ENCODE measurements at regions not wholly inside any gene's neighbourhood (a gene's known extent, or its start where the extent isn't known, plus 50 kb on each side); places are given as distances from the start of the nearest gene placed in this dataset.
"Not testable (repeated sequence)": the region's sequence is repeated elsewhere in the genome, so short reads cannot be mapped to it uniquely, and the experiment has no call there.

- DNase-seq = no peak
Observed at GRCh38 chr7:153891990-153892389, 160.2 kb upstream of the DPP6 start.

GRCh38 chr7:153902862-153903261 is 149.3 kb upstream of the DPP6 start:
- no peak for DNase-seq

- DNase-seq = no peak
Observed at GRCh38 chr7:153912211-153912610, 140.0 kb upstream of the DPP6 start.

- no peak for DNase-seq
Observed at GRCh38 chr7:153920126-153920525, 132.1 kb upstream of the DPP6 start.

GRCh38 chr7:153920897-153921296 is 131.3 kb upstream of the DPP6 start:
- DNase-seq = no peak

- DNase-seq = no peak
Observed at GRCh38 chr7:153921408-153921807, 130.8 kb upstream of the DPP6 start.

GRCh38 chr7:153930696-153931095 is 121.5 kb upstream of the DPP6 start:
- no peak for DNase-seq

GRCh38 chr7:153934048-153934447 is 118.2 kb upstream of the DPP6 start:
- DNase-seq = peak; percentile 91

- peak; percentile 43 for DNase-seq
Observed at GRCh38 chr7:153934629-153935028, 117.6 kb upstream of the DPP6 start.

GRCh38 chr7:153935095-153935494 is 117.1 kb upstream of the DPP6 start:
- no peak for DNase-seq

- no peak for DNase-seq
Observed at GRCh38 chr7:153938451-153938850, 113.7 kb upstream of the DPP6 start.

- DNase-seq = peak; percentile 30
Observed at GRCh38 chr7:153939177-153939576, 113.0 kb upstream of the DPP6 start.

- DNase-seq = no peak
Observed at GRCh38 chr7:153939654-153940053, 112.5 kb upstream of the DPP6 start.

GRCh38 chr7:153941061-153941460 is 111.1 kb upstream of the DPP6 start:
- no peak for DNase-seq

GRCh38 chr7:153942036-153942435 is 110.2 kb upstream of the DPP6 start:
- peak; percentile 56 for DNase-seq

GRCh38 chr7:153943457-153943856 is 108.7 kb upstream of the DPP6 start:
- DNase-seq = peak; percentile 66

GRCh38 chr7:153943861-153944260 is 108.3 kb upstream of the DPP6 start:
- peak; percentile 83 for DNase-seq

- no peak for DNase-seq
Observed at GRCh38 chr7:153948060-153948459, 104.1 kb upstream of the DPP6 start.

GRCh38 chr7:153951316-153951715 is 100.9 kb upstream of the DPP6 start:
- no peak for DNase-seq

GRCh38 chr7:153954477-153954876 is 97.7 kb upstream of the DPP6 start:
- DNase-seq = no peak

GRCh38 chr7:153957677-153958076 is 94.5 kb upstream of the DPP6 start:
- peak; percentile 11 for DNase-seq

GRCh38 chr7:153958381-153958780 is 93.8 kb upstream of the DPP6 start:
- peak; percentile 59 for DNase-seq

- not testable (repeated sequence) for DNase-seq
Observed at GRCh38 chr7:153958789-153959188, 93.4 kb upstream of the DPP6 start.

GRCh38 chr7:153964481-153965112 is 87.6 kb upstream of the DPP6 start:
- DNase-seq = not testable (repeated sequence)

- not testable (repeated sequence) for DNase-seq
Observed at GRCh38 chr7:153969016-153969415, 83.2 kb upstream of the DPP6 start.
